ENCODE measurements at regions not wholly inside any gene's neighbourhood (a gene's known extent, or its start where the extent isn't known, plus 50 kb on each side); places are given as distances from the start of the nearest gene placed in this dataset.

DNA sequence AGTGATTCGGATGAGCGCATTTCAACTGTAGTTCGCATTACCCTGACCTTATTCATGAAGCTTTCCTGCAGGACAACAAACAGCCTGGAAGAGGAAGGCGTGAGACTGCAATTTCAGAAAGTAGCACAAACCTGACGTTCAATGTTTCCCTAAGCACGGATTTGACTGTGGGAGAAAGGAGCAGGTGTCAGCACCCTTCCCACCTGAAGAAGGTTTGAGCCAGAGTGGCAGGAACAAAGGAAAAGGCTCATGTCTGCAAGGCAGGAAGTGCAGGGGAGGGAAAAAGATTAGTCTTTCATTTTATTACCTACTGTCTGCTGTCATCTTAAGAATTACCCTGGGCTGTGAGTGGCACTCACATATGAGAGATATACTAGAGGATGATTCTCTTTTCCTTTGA lies 114.0 kb downstream of the MED10 start:
- no TSS peak for BruUV-seq (replicated peaks)
- Histone ChIP-seq H3K4me2 (ENCODE audit: insufficient read depth, low read length) (no peak overlapping the region), H3K4me1 (ENCODE audit: control insufficient read depth, extremely low read depth, insufficient read depth, low read length) (no peaks in the 10 kb centered on the region), H2AFZ (ENCODE audit: low read depth, low read length) (no peak overlapping the region), H3K9ac (replicated peaks; ENCODE audit: extremely low read depth, insufficient read depth, low read length) (no peak overlapping the region), H4K20me1 (replicated peaks; ENCODE audit: control insufficient read depth, extremely low read depth, insufficient read depth, low read length) (no peaks in the 10 kb centered on the region), H3K79me2 (ENCODE audit: control insufficient read depth, insufficient read depth, low read length) (no peaks in the 10 kb centered on the region), H3K9me1 (replicated peaks; ENCODE audit: control insufficient read depth, extremely low read depth, insufficient read depth, low read length) (no peaks in the 10 kb centered on the region), H3K36me3 (ENCODE audit: control insufficient read depth in 2 of 2, extremely low read depth in 1 of 2, insufficient read depth in 2 of 2, low read length in 2 of 2) (no peaks in the 10 kb centered on the region), H3K27me3 (ENCODE audit: control insufficient read depth in 2 of 2, insufficient read depth in 2 of 2, low read length in 2 of 2) (no peaks in the 10 kb centered on the region), H3K27ac (ENCODE audit: insufficient read depth, low read depth, low read length) (no peak overlapping the region), H3K4me3 (replicated peaks in 1 of 3; ENCODE audit: insufficient read depth in 1 of 3, low read depth in 1 of 3, low read length in 3 of 3) (no peak overlapping the region), H3K9me3 (replicated peaks; ENCODE audit: control insufficient read depth, insufficient read depth, low read length) (no peaks in the 10 kb centered on the region)
- dilution Hi-C loops (cut with MboI; ENCODE audit: extremely low pct_ligation_motif_present, low sequenced_read_pairs) (no loop called here), intact Hi-C loops (cut with micrococcal nuclease) (no loop called here)
- POLR2A ChIA-PET: no interaction called here
- TF ChIP-seq JUN (IDR thresholded peaks at IDR 0.05; ENCODE audit: borderline replicate concordance, insufficient read depth, insufficient read length, low read depth) (no peak), POLR2A (IDR thresholded peaks at IDR 0.05; ENCODE audit: low read depth, low read length) (no peak), FOS (IDR thresholded peaks at IDR 0.05; ENCODE audit: borderline replicate concordance, insufficient read depth, low read length) (no peak), POLR2AphosphoS5 (IDR thresholded peaks at IDR 0.05; ENCODE audit: insufficient read depth, low read depth, low read length) (no peak), MYC (IDR thresholded peaks at IDR 0.05; ENCODE audit: low read depth, low read length) (no peak), GATA2 (IDR thresholded peaks at IDR 0.05; ENCODE audit: insufficient read depth, insufficient read length, low read depth, low read length) (no peak), EZH2 (IDR thresholded peaks at IDR 0.05; ENCODE audit: borderline replicate concordance, low read depth, low read length, severe bottlenecking) (no peak)
- TF ChIP-seq, protein P1, sequence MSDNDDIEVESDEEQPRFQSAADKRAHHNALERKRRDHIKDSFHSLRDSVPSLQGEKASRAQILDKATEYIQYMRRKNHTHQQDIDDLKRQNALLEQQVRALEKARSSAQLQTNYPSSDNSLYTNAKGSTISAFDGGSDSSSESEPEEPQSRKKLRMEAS (IDR thresholded peaks at IDR 0.05; ENCODE audit: insufficient read depth, insufficient read length): no peak
- TF ChIP-seq, protein P2, sequence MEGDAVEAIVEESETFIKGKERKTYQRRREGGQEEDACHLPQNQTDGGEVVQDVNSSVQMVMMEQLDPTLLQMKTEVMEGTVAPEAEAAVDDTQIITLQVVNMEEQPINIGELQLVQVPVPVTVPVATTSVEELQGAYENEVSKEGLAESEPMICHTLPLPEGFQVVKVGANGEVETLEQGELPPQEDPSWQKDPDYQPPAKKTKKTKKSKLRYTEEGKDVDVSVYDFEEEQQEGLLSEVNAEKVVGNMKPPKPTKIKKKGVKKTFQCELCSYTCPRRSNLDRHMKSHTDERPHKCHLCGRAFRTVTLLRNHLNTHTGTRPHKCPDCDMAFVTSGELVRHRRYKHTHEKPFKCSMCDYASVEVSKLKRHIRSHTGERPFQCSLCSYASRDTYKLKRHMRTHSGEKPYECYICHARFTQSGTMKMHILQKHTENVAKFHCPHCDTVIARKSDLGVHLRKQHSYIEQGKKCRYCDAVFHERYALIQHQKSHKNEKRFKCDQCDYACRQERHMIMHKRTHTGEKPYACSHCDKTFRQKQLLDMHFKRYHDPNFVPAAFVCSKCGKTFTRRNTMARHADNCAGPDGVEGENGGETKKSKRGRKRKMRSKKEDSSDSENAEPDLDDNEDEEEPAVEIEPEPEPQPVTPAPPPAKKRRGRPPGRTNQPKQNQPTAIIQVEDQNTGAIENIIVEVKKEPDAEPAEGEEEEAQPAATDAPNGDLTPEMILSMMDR (IDR thresholded peaks at IDR 0.05; ENCODE audit: extremely low read depth in 1 of 2, insufficient read depth in 1 of 2, low read depth in 1 of 2, low read length in 2 of 2): no peak
- DNase-seq (ENCODE audit: low read depth, low spot score): no peak
- no peak for FAIRE-seq
- CTCF ChIA-PET: no interaction called here
